ENCODE measurements at regions not wholly inside any gene's neighbourhood (a gene's known extent, or its start where the extent isn't known, plus 50 kb on each side); places are given as distances from the start of the nearest gene placed in this dataset.

- Histone ChIP-seq H3K27me3 (replicated peaks; ENCODE audit: control insufficient read depth, insufficient read depth, low read length) (no peaks in the 10 kb centered on the region), H3K4me1 (peaks cover 14% of the 10 kb centered on the region), H3K9me3 (no peaks in the 10 kb centered on the region), H3K4me3 (ENCODE audit: low read depth, low read length) (no peak overlapping the region), H3K36me3 (ENCODE audit: control insufficient read depth, insufficient read depth, low read length) (no peaks in the 10 kb centered on the region)
- no TSS peak for BruUV-seq (replicated peaks)
- no peak for DNase-seq
- H3K27me3 Mint-ChIP-seq (ENCODE audit: insufficient read depth, unreplicated experiment): peaks cover 11% of the 10 kb centered on the region
- CTCF ChIA-PET: no interaction called here
- intact Hi-C loops (cut with micrococcal nuclease; ENCODE audit: unreplicated experiment): no loop called here
- POLR2A ChIA-PET: no interaction called here
- peaks cover 20% of the 10 kb centered on the region for H3K4me1 Mint-ChIP-seq (ENCODE audit: low read depth, unreplicated experiment)
- no peaks in the 10 kb centered on the region for H3K9me3 Mint-ChIP-seq (ENCODE audit: unreplicated experiment)
- H3K27ac Mint-ChIP-seq (ENCODE audit: unreplicated experiment): no peak overlapping the region
- TF ChIP-seq CTCF (IDR thresholded peaks at IDR 0.05; ENCODE audit: insufficient read depth in 1 of 2, low read depth in 1 of 2, low read length in 1 of 2, severe bottlenecking in 1 of 2, unreplicated experiment in 1 of 2): no peak
- H3K4me3 Mint-ChIP-seq (ENCODE audit: unreplicated experiment): no peak overlapping the region
- no peaks in the 10 kb centered on the region for H3K36me3 Mint-ChIP-seq (ENCODE audit: insufficient read depth, unreplicated experiment)
Observed at GRCh38 chr5:173493846-173494245, 122.6 kb downstream of the BOD1 start.

GRCh38 chr5:173493040-173493439, 123.4 kb downstream of the BOD1 start:
- H3K27ac Mint-ChIP-seq (ENCODE audit: unreplicated experiment): no peak overlapping the region
- no peak overlapping the region for H3K4me3 Mint-ChIP-seq (ENCODE audit: unreplicated experiment)
- H3K36me3 Mint-ChIP-seq (ENCODE audit: insufficient read depth, unreplicated experiment): no peaks in the 10 kb centered on the region
- no peaks in the 10 kb centered on the region for H3K9me3 Mint-ChIP-seq (ENCODE audit: unreplicated experiment)
- Histone ChIP-seq H3K4me1 (peaks cover 6% of the 10 kb centered on the region; the same call in 1 of the 2 replicates), H3K36me3 (ENCODE audit: control insufficient read depth, insufficient read depth, low read length) (no peaks in the 10 kb centered on the region), H3K4me3 (ENCODE audit: low read depth, low read length) (no peak overlapping the region), H3K27me3 (replicated peaks; ENCODE audit: control insufficient read depth, insufficient read depth, low read length) (no peaks in the 10 kb centered on the region), H3K9me3 (no peaks in the 10 kb centered on the region)
- CTCF ChIA-PET: no interaction called here
- H3K27me3 Mint-ChIP-seq (ENCODE audit: insufficient read depth, unreplicated experiment): peaks cover 11% of the 10 kb centered on the region
- no peak for TF ChIP-seq CTCF (IDR thresholded peaks at IDR 0.05; ENCODE audit: insufficient read depth in 1 of 2, low read depth in 1 of 2, low read length in 1 of 2, severe bottlenecking in 1 of 2, unreplicated experiment in 1 of 2)
- no TSS peak for BruUV-seq (replicated peaks)
- POLR2A ChIA-PET: interaction anchor here (0.6 kb wide), 1 partner anchor 534 kb away, joined by 4 read pairs; no protein-coding TSS in a partner anchor
- no peak for DNase-seq
- peaks cover 12% of the 10 kb centered on the region for H3K4me1 Mint-ChIP-seq (ENCODE audit: low read depth, unreplicated experiment)
- intact Hi-C loops (cut with micrococcal nuclease; ENCODE audit: unreplicated experiment): no loop called here

GRCh38 chr5:173490681-173491080, 125.8 kb downstream of the BOD1 start:
- no peaks in the 10 kb centered on the region for H3K27me3 ChIP-seq (replicated peaks; ENCODE audit: control insufficient read depth, insufficient read depth, low read length)
- no peaks in the 10 kb centered on the region for H3K36me3 Mint-ChIP-seq (ENCODE audit: insufficient read depth, unreplicated experiment)
- no TSS peak for BruUV-seq (replicated peaks)
- no peaks in the 10 kb centered on the region for H3K9me3 Mint-ChIP-seq (ENCODE audit: unreplicated experiment)
- no peaks in the 10 kb centered on the region for H3K9me3 ChIP-seq
- no peaks in the 10 kb centered on the region for H3K4me1 ChIP-seq
- no peak overlapping the region for H3K27ac Mint-ChIP-seq (ENCODE audit: unreplicated experiment)
- intact Hi-C loops (cut with micrococcal nuclease; ENCODE audit: unreplicated experiment): no loop called here
- no peak overlapping the region for H3K4me3 ChIP-seq (ENCODE audit: low read depth, low read length)
- no peak overlapping the region for H3K4me3 Mint-ChIP-seq (ENCODE audit: unreplicated experiment)
- DNase-seq: no peak
- H3K4me1 Mint-ChIP-seq (ENCODE audit: low read depth, unreplicated experiment): peaks cover 1% of the 10 kb centered on the region
- TF ChIP-seq CTCF (IDR thresholded peaks at IDR 0.05; ENCODE audit: insufficient read depth in 1 of 2, low read depth in 1 of 2, low read length in 1 of 2, severe bottlenecking in 1 of 2, unreplicated experiment in 1 of 2): no peak
- ChIA-PET POLR2A (no interaction called here), CTCF (no interaction called here)
- no peaks in the 10 kb centered on the region for H3K36me3 ChIP-seq (ENCODE audit: control insufficient read depth, insufficient read depth, low read length)
- H3K27me3 Mint-ChIP-seq (ENCODE audit: insufficient read depth, unreplicated experiment): peaks cover 11% of the 10 kb centered on the region

Measured in Caco-2 (cell line).